22Rv1 (cell line): ENCODE measurements at regions not wholly inside any gene's neighbourhood (a gene's known extent, or its start where the extent isn't known, plus 50 kb on each side); places are given as distances from the start of the nearest gene placed in this dataset.
A peak's percentile ranks its signal among the peaks of the same experiment; 100 is the strongest.
"Not testable (repeated sequence)": the region's sequence is repeated elsewhere in the genome, so short reads cannot be mapped to it uniquely, and the experiment has no call there.

ENCODE experiments used
- H3K27ac ChIP-seq: fragments of 450-650 bp; 2 replicates; pipeline ENCODE4 v1.5.1; 2017
- CTCF ChIP-seq: fragments of 450-650 bp; IDR thresholded peaks from 2 replicates; pipeline ENCODE4 v1.5.1; 2017; ENCODE audit warnings: mild to moderate bottlenecking
- ZFX ChIP-seq: fragments of 450-650 bp; IDR thresholded peaks from 2 replicates; pipeline ENCODE4 v1.6.1; 2017; ENCODE audit warnings: antibody characterized with exemption, borderline replicate concordance

GRCh38 chr3:153974614-153975013 lies 146.6 kb upstream of the ARHGEF26 start:
- TF ChIP-seq ZFX (no peak), CTCF (no peak)
- H3K27ac ChIP-seq: no peak overlapping the region

- H3K27ac ChIP-seq: no peak overlapping the region
- no peak for TF ChIP-seq ZFX
- no peak for TF ChIP-seq CTCF
Measured at GRCh38 chr3:153976891-153977554, 144.2 kb upstream of the ARHGEF26 start.

GRCh38 chr3:153978006-153978405 lies 143.2 kb upstream of the ARHGEF26 start:
- H3K27ac ChIP-seq: no peak overlapping the region
- TF ChIP-seq CTCF: no peak
- TF ChIP-seq ZFX: no peak

DNA sequence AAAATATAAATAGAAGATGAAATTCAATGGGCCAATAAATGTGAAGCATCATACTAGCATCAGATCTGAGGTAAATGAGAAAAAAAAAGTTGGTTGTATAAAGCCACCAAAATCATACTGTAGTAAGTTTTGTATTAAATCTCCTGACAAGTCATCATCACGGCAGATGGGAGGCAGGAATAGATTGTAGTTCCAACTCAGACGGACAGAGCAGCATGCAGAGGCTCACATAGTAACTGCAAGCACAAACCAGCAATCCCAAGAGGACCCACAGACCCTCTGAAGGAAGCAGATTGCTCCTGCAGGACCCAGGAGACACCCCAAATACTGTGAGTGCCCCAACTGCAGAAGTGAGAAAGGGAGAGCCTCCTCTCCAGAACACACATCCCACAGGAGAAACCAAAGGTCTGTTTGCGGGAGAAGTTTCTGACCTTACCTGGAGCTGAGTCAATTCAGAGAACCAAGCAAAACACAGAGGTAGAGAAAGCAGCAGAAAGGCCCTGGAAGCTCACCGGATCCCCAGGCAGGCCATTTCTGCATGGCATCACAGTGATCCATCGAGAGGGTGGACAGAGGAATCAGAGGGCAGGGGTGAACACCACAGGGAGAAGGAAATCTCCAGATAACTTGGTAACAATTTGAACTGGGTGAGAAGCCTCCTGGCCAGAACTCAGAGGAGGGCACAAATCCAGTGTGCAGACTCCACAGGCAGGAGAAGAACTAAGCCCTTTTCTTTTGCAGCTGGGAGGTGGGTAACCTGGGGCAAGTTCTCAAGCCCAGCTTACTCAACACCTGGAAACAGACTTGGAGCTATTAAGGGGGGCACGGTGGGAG lies 141.6 kb upstream of the ARHGEF26 start:
- TF ChIP-seq CTCF: no peak
- no peak for TF ChIP-seq ZFX
- H3K27ac ChIP-seq: no peak overlapping the region

DNA sequence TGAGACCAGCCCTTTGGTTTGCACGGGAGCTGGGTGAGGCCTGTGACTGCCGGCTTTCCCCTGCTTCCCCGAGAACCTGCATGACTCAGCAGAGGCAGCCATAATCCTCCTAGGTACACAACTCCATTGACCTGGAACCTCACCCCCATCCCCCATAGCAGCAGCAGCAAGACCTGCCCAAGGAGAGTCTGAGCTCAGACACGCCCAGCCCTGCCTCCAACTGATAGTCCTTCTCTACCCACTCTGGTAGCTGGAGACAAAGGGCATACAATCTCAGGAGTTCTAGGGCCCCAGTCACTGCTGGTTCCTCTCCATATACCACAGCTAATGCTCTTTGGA lies 141.0 kb upstream of the ARHGEF26 start:
- TF ChIP-seq ZFX: no peak
- no peak for TF ChIP-seq CTCF
- no peak overlapping the region for H3K27ac ChIP-seq

DNA sequence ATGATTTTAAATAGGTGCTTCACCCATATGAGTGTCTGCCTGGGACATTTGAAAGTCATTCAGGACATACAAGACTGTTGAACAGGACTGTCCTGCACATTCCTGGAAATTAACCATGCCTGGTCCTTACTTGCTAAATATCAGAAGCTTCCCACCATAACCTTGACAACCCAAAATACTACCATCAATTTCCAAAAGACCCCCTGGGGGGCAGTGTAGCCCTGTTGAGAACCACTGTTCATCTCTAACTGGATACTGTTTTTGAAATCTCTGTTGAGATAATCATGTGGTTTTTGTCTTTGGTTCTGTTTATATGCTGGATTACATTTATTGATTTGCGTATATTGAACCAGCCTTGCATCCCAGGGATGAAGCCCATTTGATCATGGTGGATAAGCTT lies 123.8 kb upstream of the ARHGEF26 start:
- not testable (repeated sequence) for H3K27ac ChIP-seq
- peak; percentile 76 for TF ChIP-seq CTCF

DNA sequence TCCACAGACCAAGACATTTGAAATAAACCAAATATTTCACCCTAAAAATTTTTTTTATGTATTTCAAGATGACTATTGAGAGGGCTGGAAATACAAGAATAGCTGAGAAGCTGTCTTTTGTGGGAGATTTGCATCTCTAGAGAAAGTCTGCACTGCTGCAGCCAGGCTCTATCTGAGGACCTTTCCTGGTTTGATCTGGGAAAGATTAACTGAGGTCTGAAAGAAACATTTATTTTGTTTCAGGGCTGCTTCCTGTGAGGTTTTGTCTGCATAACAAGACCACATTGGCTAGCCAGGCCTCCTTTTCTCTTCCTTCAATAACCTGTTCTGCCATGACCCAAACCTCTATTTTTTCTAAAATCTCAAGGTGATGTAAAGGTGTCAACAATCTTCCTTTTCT lies 117.5 kb upstream of the ARHGEF26 start:
- TF ChIP-seq ZFX (no peak), CTCF (no peak)
- H3K27ac ChIP-seq: no peak overlapping the region
